DOHH2 (cell line): ENCODE measurements at regions not wholly inside any gene's neighbourhood (a gene's known extent, or its start where the extent isn't known, plus 50 kb on each side); places are given as distances from the start of the nearest gene placed in this dataset.

Experiments used
- EZH2phosphoT487 ChIP-seq: fragments of 200-600 bp; sonication (generic); IDR thresholded peaks from 2 replicates; pipeline ENCODE4 v1.6.1; 2017; ENCODE audit warnings: borderline replicate concordance, mild to moderate bottlenecking, antibody characterized with exemption, low read length, moderate library complexity, mixed read lengths
- TF ChIP-seq, protein P1 (sequence below): fragments of 200-600 bp; sonication (generic); IDR thresholded peaks from one replicate; pipeline ENCODE4 v1.5.1; 2014; ENCODE audit warnings: antibody characterized with exemption, mild to moderate bottlenecking, low read depth, low read length; ENCODE audit not compliant: poor library complexity, severe bottlenecking

DNA sequence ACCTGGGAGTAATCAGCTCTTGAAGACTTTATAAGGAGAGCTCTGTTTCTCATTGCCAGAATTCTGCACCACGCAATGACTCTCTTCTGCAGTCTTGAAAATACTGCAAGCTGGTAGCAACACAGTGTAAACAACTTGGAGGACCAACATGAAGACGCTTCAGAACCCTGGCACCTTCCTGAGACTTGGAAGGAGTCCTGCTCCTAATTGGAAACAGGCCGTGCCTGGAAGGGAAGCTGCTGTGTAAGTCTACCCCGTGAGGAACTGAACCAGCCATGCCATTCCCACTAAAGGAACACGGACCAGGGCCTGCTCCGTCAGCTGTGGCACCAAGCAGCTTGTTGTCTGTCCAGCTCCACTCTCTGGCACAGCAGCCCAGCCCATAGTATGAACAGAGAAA lies 171.1 kb downstream of the PAX3 start:
- TF ChIP-seq, protein P1, sequence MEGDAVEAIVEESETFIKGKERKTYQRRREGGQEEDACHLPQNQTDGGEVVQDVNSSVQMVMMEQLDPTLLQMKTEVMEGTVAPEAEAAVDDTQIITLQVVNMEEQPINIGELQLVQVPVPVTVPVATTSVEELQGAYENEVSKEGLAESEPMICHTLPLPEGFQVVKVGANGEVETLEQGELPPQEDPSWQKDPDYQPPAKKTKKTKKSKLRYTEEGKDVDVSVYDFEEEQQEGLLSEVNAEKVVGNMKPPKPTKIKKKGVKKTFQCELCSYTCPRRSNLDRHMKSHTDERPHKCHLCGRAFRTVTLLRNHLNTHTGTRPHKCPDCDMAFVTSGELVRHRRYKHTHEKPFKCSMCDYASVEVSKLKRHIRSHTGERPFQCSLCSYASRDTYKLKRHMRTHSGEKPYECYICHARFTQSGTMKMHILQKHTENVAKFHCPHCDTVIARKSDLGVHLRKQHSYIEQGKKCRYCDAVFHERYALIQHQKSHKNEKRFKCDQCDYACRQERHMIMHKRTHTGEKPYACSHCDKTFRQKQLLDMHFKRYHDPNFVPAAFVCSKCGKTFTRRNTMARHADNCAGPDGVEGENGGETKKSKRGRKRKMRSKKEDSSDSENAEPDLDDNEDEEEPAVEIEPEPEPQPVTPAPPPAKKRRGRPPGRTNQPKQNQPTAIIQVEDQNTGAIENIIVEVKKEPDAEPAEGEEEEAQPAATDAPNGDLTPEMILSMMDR, result no peak
- TF ChIP-seq EZH2phosphoT487, result no peak
